Esophagus muscularis mucosa (tissue), 4 donors: ENCODE measurements at regions not wholly inside any gene's neighbourhood (a gene's known extent, or its start where the extent isn't known, plus 50 kb on each side); places are given as distances from the start of the nearest gene placed in this dataset.

Experiments
- DNase-seq: peaks from one replicate; pipeline ENCODE4 v3.0.0-alpha.2; 2017; ENCODE audit errors: extremely low spot score
- H3K27ac ChIP-seq, 4 donors: fragments of 200-600 bp; sonication (generic); replicated peaks in 1 of 4; 1 replicate in 3 of 4; 2 replicates in 1 of 4; pipeline ENCODE4 v1.5.1; 2016 to 2019; ENCODE audit warnings: mild to moderate bottlenecking in 1 of 4
- H3K27me3 ChIP-seq, 4 donors: fragments of 200-600 bp; sonication (generic); one replicate each; pipeline versions ENCODE4 v1.5.1 to v1.6.0; 2016 to 2019
- H3K36me3 ChIP-seq, 4 donors: fragments of 200-600 bp; sonication (generic); one replicate each; pipeline ENCODE4 v1.5.1; 2016 to 2019
- H3K4me1 ChIP-seq, 4 donors: fragments of 200-600 bp; sonication (generic); one replicate each; pipeline ENCODE4 v1.5.1; 2016 to 2019
- H3K4me3 ChIP-seq, 4 donors: fragments of 200-600 bp; sonication (generic); 1 replicate in 2 of 4; 2 replicates in 2 of 4; pipeline ENCODE4 v1.5.1; 2016 to 2019; ENCODE audit warnings: mild to moderate bottlenecking in 4 of 4, moderate library complexity in 1 of 4
- H3K9me3 ChIP-seq, 4 donors: fragments of 200-600 bp; sonication (generic); 1 replicate in 3 of 4; 2 replicates in 1 of 4; pipeline ENCODE4 v1.5.1; 2016 to 2019
- EP300 ChIP-seq: sonication (generic); formaldehyde crosslinking; IDR thresholded peaks from one replicate; pipeline ENCODE4 v1.6.1; 2017; ENCODE audit warnings: antibody characterized with exemption
- POLR2A ChIP-seq: fragments of 450-650 bp; IDR thresholded peaks from one replicate; pipeline ENCODE4 v1.6.1; 2017; ENCODE audit warnings: antibody characterized with exemption, moderate library complexity, mild to moderate bottlenecking, low read depth
- POLR2AphosphoS5 ChIP-seq, 2 donors: sonication (generic); formaldehyde crosslinking; IDR thresholded peaks; one replicate each; pipeline ENCODE4 v1.6.1; 2017; ENCODE audit warnings: antibody characterized with exemption in 2 of 2
- WGBS: methylation state at CpG from one replicate; pipeline ENCODE4 v1.1.5; 2018; 5-methylcytosine and 5-hydroxymethylcytosine counted together
- intact Hi-C: fragments of 100-400 bp; cut with DNase I; formaldehyde crosslinking; loops from one replicate; pipeline ENCODE4 v1.15.1; 2023
- TF ChIP-seq, protein P1 (sequence below), 3 experiments: fragments of 200-600 bp in 2 of 3; fragments of 450-650 bp in 1 of 3; sonication (generic) in 2 of 3; IDR thresholded peaks; one replicate each; pipeline ENCODE4 v1.5.1; 2017 to 2019; ENCODE audit warnings: antibody characterized with exemption in 3 of 3, mild to moderate bottlenecking in 2 of 3, moderate library complexity in 1 of 3

DNA sequence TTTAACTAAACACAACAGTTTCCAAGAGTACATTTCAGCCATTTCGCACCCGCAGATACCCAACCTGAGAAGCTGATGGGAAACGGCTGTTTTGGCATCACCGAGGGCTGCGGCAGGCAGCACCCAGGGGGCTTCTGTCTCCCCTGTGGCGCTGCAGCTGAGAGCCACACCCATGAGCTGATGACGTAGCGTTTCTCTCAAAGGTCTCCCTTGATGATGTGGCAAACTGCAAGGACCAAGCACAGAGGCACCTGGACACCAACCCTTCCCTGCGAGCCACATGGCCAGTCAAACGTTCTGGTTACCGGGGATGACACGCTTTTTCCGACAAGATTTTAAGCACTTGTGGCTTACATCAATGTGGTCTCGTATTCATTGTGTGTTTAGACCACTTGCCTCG lies 150.8 kb upstream of the ERG start:
- TF ChIP-seq POLR2AphosphoS5 (IDR thresholded peaks at IDR 0.05) (no peak), EP300 (no peak), POLR2A (no peak)
- intact Hi-C loops = no loop called here

DNA sequence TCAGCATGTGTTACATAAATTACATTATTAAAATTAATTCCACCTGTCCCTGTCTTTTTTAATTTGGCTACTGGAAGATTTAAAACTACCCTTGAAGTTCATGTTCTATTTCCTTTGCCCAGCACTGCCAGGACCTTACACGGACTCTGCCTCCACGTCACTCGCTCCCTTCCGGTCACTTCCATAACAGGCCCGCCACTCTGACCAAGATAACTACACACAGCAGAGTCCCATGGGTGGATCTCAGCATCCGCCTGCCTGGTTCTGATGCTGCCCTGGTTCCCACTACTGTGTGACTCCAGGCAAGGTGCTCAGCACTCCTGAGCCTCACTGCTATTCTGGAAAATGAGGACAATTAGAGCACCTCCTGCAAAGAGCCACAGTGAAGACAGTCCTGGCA lies 153.3 kb upstream of the ERG start:
- H3K9me3 ChIP-seq = no peaks in the 10 kb centered on the region
- intact Hi-C loops = no loop called here
- TF ChIP-seq POLR2A (no peak), EP300 (no peak), POLR2AphosphoS5 (IDR thresholded peaks at IDR 0.05) (no peak)
- TF ChIP-seq, protein P1, sequence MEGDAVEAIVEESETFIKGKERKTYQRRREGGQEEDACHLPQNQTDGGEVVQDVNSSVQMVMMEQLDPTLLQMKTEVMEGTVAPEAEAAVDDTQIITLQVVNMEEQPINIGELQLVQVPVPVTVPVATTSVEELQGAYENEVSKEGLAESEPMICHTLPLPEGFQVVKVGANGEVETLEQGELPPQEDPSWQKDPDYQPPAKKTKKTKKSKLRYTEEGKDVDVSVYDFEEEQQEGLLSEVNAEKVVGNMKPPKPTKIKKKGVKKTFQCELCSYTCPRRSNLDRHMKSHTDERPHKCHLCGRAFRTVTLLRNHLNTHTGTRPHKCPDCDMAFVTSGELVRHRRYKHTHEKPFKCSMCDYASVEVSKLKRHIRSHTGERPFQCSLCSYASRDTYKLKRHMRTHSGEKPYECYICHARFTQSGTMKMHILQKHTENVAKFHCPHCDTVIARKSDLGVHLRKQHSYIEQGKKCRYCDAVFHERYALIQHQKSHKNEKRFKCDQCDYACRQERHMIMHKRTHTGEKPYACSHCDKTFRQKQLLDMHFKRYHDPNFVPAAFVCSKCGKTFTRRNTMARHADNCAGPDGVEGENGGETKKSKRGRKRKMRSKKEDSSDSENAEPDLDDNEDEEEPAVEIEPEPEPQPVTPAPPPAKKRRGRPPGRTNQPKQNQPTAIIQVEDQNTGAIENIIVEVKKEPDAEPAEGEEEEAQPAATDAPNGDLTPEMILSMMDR (IDR thresholded peaks at IDR 0.05) = no peak
- H3K36me3 ChIP-seq = no peaks in the 10 kb centered on the region
- H3K27ac ChIP-seq = no peak overlapping the region
- peaks cover 0 to 62% (median 2%) of the 10 kb centered on the region in 4 donors for H3K27me3 ChIP-seq
- no peaks in the 10 kb centered on the region for H3K4me1 ChIP-seq
- 95% methylated on average over 6 of the region's 6 CpGs for WGBS
- no peak for DNase-seq
- no peak overlapping the region for H3K4me3 ChIP-seq

More for the DNA sequence above, 150.8 kb upstream of the ERG start:
- Histone ChIP-seq H3K9me3 (no peaks in the 10 kb centered on the region), H3K27ac (no peak overlapping the region), H3K4me3 (no peak overlapping the region), H3K4me1 (no peaks in the 10 kb centered on the region), H3K27me3 (peaks cover 0 to 46% (median 0%) of the 10 kb centered on the region in 4 donors), H3K36me3 (no peaks in the 10 kb centered on the region)
- WGBS = 85% methylated on average over 13 of the region's 15 CpGs
- no peak for DNase-seq

DNA sequence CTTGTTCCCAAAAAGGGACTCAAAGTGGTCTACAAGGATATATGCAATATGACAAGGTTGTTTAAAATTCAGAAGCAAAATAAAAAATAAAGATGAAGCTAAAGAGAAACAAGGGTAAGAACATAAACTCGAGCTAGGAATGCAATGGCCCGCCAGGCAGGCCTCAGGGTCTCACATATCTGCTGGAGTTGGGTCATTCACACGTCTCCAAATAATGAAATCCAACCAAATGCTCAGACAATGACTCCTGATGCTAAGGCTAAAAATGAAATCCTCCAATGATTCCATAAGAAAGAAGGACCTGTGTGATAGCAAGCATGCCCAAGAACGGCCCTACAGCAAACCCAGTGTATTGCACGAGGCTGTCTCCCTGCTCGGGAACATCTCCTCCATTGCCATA lies 153.3 kb upstream of the ETS2 start:
- intact Hi-C loops = no loop called here
- H3K27ac ChIP-seq = no peak overlapping the region
- WGBS = 92% methylated on average over 6 of the region's 6 CpGs
- peaks cover 0 to 58% (median 2%) of the 10 kb centered on the region in 4 donors for H3K27me3 ChIP-seq
- no peak for TF ChIP-seq EP300
- TF ChIP-seq POLR2A = no peak
- no peak for TF ChIP-seq POLR2AphosphoS5 (IDR thresholded peaks at IDR 0.05)
- TF ChIP-seq, protein P1 (IDR thresholded peaks at IDR 0.05) = no peak
- no peaks in the 10 kb centered on the region for H3K9me3 ChIP-seq
- no peaks in the 10 kb centered on the region for H3K4me1 ChIP-seq
- no peak overlapping the region for H3K4me3 ChIP-seq
- no peaks in the 10 kb centered on the region for H3K36me3 ChIP-seq
- DNase-seq = no peak

DNA sequence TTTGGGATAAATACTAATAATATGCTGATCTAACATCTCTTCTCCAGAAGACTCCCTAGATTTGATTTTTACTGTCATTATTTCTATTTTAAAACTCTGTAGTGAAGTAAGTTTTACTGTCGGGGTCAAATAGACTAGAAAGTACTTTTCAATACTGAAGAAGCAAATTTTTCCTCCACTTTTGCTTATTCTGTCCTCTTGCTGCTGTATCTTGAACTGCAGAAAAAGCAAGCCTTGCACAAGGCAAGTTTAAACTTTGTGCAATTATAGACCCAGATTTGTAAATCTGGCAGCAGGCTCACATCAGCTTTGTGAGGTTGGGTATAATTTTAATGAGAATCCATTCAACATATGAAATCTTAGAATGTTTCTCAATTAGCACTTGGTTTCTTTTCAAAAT lies 151.1 kb upstream of the ETS2 start:
- 79% methylated on average over 1 of the region's 1 CpG for WGBS
- no peaks in the 10 kb centered on the region for H3K36me3 ChIP-seq
- no peak overlapping the region for H3K27ac ChIP-seq

DNA sequence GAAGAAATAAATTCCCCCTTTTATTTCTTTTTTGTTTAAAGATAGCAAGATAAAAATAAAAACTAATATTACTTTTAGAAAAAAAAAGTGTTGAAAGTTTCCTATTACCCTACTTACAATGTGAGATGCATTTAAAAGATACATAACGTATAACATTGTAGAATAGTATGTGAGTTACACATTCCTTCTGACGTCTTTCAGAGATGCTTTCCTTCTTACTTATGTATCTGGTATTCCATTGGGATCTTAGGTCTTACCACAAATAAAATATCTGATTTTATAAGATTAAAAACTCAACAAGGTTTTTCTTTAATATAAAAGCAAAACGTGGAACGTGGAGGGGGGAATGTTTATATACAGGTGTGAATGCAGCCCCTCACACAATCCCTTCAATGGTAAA lies 147.2 kb upstream of the ETS2 start:
- Histone ChIP-seq H3K27ac (no peak overlapping the region), H3K4me3 (no peak overlapping the region), H3K36me3 (no peaks in the 10 kb centered on the region), H3K9me3 (no peaks in the 10 kb centered on the region), H3K4me1 (peaks cover 14 to 21% (median 18%) of the 10 kb centered on the region in 4 donors), H3K27me3 (peaks cover 8 to 82% (median 28%) of the 10 kb centered on the region in 4 donors)
- intact Hi-C loops = no loop called here
- DNase-seq = no peak
- 80% methylated on average over 4 of the region's 4 CpGs for WGBS
- TF ChIP-seq, protein P1 (IDR thresholded peaks at IDR 0.05) = no peak
- no peak for TF ChIP-seq POLR2A
- no peak for TF ChIP-seq POLR2AphosphoS5 (IDR thresholded peaks at IDR 0.05)
- TF ChIP-seq EP300 = no peak

More for the DNA sequence above, 151.1 kb upstream of the ETS2 start:
- Histone ChIP-seq H3K9me3 (no peaks in the 10 kb centered on the region), H3K4me3 (no peak overlapping the region), H3K27me3 (peaks cover 0 to 61% (median 10%) of the 10 kb centered on the region in 4 donors), H3K4me1 (no peaks in the 10 kb centered on the region)
- TF ChIP-seq, protein P1 (IDR thresholded peaks at IDR 0.05) = no peak
- TF ChIP-seq POLR2AphosphoS5 (IDR thresholded peaks at IDR 0.05) (no peak), POLR2A (no peak), EP300 (no peak)
- DNase-seq = no peak
- intact Hi-C loops = no loop called here
